ENCODE measurements at regions not wholly inside any gene's neighbourhood (a gene's known extent, or its start where the extent isn't known, plus 50 kb on each side); places are given as distances from the start of the nearest gene placed in this dataset.

GRCh38 chr9:107190061-107190935, 92.8 kb upstream of the RAD23B start:
- DNase-seq (ENCODE audit: low read depth in 1 of 2, low spot score in 2 of 2), result no peak
- H3K4me2 ChIP-seq (ENCODE audit: insufficient read depth in 1 of 2, low read depth in 2 of 2, low read length in 2 of 2), result no peak overlapping the region
- no peak overlapping the region for H2AFZ ChIP-seq (ENCODE audit: low read length)
- ChIA-PET POLR2A (ENCODE audit: partially characterized antibody) (no interaction called here), CTCF (ENCODE audit: partially characterized antibody) (interaction anchor here (0.6 to 2.2 kb wide), 6 partner anchors 12 to 274 kb away, joined by 3 to 9 read pairs (median 3); no protein-coding TSS in a partner anchor)
- no peak overlapping the region for H2BK5ac ChIP-seq (ENCODE audit: low read depth, low read length)
- H3K14ac ChIP-seq (ENCODE audit: insufficient read length), result no peak overlapping the region
- no peaks in the 10 kb centered on the region for H3K36me3 ChIP-seq (ENCODE audit: control insufficient read depth in 2 of 4, insufficient read depth in 4 of 4, low read length in 3 of 4)
- H3K9ac ChIP-seq (replicated peaks in 1 of 4; ENCODE audit: extremely low read depth in 1 of 4, low read depth in 3 of 4, low read length in 3 of 4), result no peak overlapping the region
- no peak overlapping the region for H4K5ac ChIP-seq (ENCODE audit: insufficient read length, low read depth, low read length)
- no peaks in the 10 kb centered on the region for H4K20me1 ChIP-seq (replicated peaks in 1 of 2; ENCODE audit: control insufficient read depth in 1 of 2, insufficient read depth in 2 of 2, low read length in 2 of 2)
- H2BK120ac ChIP-seq (replicated peaks; ENCODE audit: low read depth, low read length), result no peak overlapping the region
- H3K4ac ChIP-seq (replicated peaks; ENCODE audit: insufficient read length, low read depth, low read length), result no peak overlapping the region
- H2BK15ac ChIP-seq (ENCODE audit: low read length), result no peak overlapping the region
- no peak overlapping the region for H2BK12ac ChIP-seq (ENCODE audit: low read depth, low read length)
- no peaks in the 10 kb centered on the region for H3K79me1 ChIP-seq (ENCODE audit: low read depth, low read length)
- no peak overlapping the region for H2BK20ac ChIP-seq (ENCODE audit: low read length)
- H3K9me3 ChIP-seq (ENCODE audit: insufficient read depth in 2 of 2, low read depth in 1 of 2, low read length in 1 of 2), result no peaks in the 10 kb centered on the region
- H3K4me1 ChIP-seq (replicated peaks in 1 of 4; ENCODE audit: control insufficient read depth in 3 of 4, insufficient read depth in 4 of 4, low read length in 3 of 4), result peaks cover 0 to 6% (median 4%) of the 10 kb centered on the region in 4 experiments; a peak in 3 of 7 replicates
- no peak overlapping the region for H3K4me3 ChIP-seq (ENCODE audit: extremely low read depth in 1 of 4, insufficient read depth in 2 of 4, low read depth in 3 of 4, low read length in 4 of 4)
- FAIRE-seq, result no peak
- H4K8ac ChIP-seq (ENCODE audit: extremely low read depth, insufficient read depth, low read length), result no peak overlapping the region
- no peak overlapping the region; the same call in 1 of the 2 replicates for H3K18ac ChIP-seq (ENCODE audit: extremely low read depth, low read length)
- no peak overlapping the region for H3K56ac ChIP-seq (replicated peaks; ENCODE audit: insufficient read length, low read depth, low read length)
- no peaks in the 10 kb centered on the region for H3K79me2 ChIP-seq (ENCODE audit: control insufficient read depth in 1 of 2, insufficient read depth in 2 of 2, low read length in 2 of 2)
- H3K23ac ChIP-seq (ENCODE audit: insufficient read length), result no peak overlapping the region
- H4K91ac ChIP-seq (replicated peaks; ENCODE audit: insufficient read length, low read length), result no peak overlapping the region
- no peak overlapping the region for H2AK5ac ChIP-seq (ENCODE audit: low read depth, low read length)
- no peak overlapping the region for H3K27ac ChIP-seq (ENCODE audit: low read depth, low read length)
- H3K27me3 ChIP-seq (replicated peaks in 1 of 4; ENCODE audit: control insufficient read depth in 3 of 4, extremely low read depth in 1 of 4, insufficient read depth in 3 of 4, low read length in 3 of 4), result no peaks in the 10 kb centered on the region
- no peaks in the 10 kb centered on the region; the same call in 1 of the 2 replicates for H3K23me2 ChIP-seq (ENCODE audit: low read depth, low read length)
- WGBS, 2 experiments (ENCODE audit: extremely low coverage in 1 of 2, insufficient coverage in 1 of 2, insufficient read length in 1 of 2, insufficient replicate concordance in 2 of 2, low coverage in 1 of 2, low lambda C conversion rate in 2 of 2, missing lambda C conversion rate in 1 of 2), result 92% methylated on average over 3 of the region's 3 CpGs; no CpG with 5 or more reads in 1 of the 2 experiments
- no peak for TF ChIP-seq TBP (IDR thresholded peaks at IDR 0.05; ENCODE audit: low read depth, low read length)
- no peak for TF ChIP-seq YY1 (IDR thresholded peaks at IDR 0.05; ENCODE audit: low read depth, low read length)
- TF ChIP-seq SP4 (IDR thresholded peaks at IDR 0.05; ENCODE audit: low read length), result no peak
- TF ChIP-seq SAP30 (IDR thresholded peaks at IDR 0.05; ENCODE audit: insufficient read depth, insufficient replicate concordance, low read length), result no peak
- TF ChIP-seq GTF2F1 (IDR thresholded peaks at IDR 0.05; ENCODE audit: borderline replicate concordance, low read depth, low read length), result no peak
- TF ChIP-seq BACH1 (IDR thresholded peaks at IDR 0.05; ENCODE audit: low read length), result no peak
- no peak for TF ChIP-seq JUN (IDR thresholded peaks at IDR 0.05; ENCODE audit: low read depth, low read length)
- no peak for TF ChIP-seq POLR2AphosphoS5 (IDR thresholded peaks at IDR 0.05; ENCODE audit: low read depth, low read length)
- TF ChIP-seq RNF2 (IDR thresholded peaks at IDR 0.05; ENCODE audit: borderline replicate concordance, low read depth, low read length, missing control alignments, poor library complexity, severe bottlenecking), result no peak
- TF ChIP-seq RXRA (IDR thresholded peaks at IDR 0.05; ENCODE audit: insufficient read depth, low read depth, low read length), result no peak
- TF ChIP-seq MAFK (IDR thresholded peaks at IDR 0.05; ENCODE audit: low read depth, low read length), result no peak
- TF ChIP-seq, protein P1, sequence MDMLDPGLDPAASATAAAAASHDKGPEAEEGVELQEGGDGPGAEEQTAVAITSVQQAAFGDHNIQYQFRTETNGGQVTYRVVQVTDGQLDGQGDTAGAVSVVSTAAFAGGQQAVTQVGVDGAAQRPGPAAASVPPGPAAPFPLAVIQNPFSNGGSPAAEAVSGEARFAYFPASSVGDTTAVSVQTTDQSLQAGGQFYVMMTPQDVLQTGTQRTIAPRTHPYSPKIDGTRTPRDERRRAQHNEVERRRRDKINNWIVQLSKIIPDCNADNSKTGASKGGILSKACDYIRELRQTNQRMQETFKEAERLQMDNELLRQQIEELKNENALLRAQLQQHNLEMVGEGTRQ (IDR thresholded peaks at IDR 0.05; ENCODE audit: low read length), result no peak
